ENCODE measurements at regions not wholly inside any gene's neighbourhood (a gene's known extent, or its start where the extent isn't known, plus 50 kb on each side); places are given as distances from the start of the nearest gene placed in this dataset.

- TF ChIP-seq CTCF (tag by site-specific recombination; IDR thresholded peaks at IDR 0.05) (no peak), ZNF211 (tag by site-specific recombination; IDR thresholded peaks at IDR 0.05; ENCODE audit: low read depth) (no peak), ZBTB7A (tag by site-specific recombination; IDR thresholded peaks at IDR 0.05; ENCODE audit: low read depth) (no peak), YY1 (tag by site-specific recombination; IDR thresholded peaks at IDR 0.05) (no peak)
- TF ChIP-seq, protein P1, sequence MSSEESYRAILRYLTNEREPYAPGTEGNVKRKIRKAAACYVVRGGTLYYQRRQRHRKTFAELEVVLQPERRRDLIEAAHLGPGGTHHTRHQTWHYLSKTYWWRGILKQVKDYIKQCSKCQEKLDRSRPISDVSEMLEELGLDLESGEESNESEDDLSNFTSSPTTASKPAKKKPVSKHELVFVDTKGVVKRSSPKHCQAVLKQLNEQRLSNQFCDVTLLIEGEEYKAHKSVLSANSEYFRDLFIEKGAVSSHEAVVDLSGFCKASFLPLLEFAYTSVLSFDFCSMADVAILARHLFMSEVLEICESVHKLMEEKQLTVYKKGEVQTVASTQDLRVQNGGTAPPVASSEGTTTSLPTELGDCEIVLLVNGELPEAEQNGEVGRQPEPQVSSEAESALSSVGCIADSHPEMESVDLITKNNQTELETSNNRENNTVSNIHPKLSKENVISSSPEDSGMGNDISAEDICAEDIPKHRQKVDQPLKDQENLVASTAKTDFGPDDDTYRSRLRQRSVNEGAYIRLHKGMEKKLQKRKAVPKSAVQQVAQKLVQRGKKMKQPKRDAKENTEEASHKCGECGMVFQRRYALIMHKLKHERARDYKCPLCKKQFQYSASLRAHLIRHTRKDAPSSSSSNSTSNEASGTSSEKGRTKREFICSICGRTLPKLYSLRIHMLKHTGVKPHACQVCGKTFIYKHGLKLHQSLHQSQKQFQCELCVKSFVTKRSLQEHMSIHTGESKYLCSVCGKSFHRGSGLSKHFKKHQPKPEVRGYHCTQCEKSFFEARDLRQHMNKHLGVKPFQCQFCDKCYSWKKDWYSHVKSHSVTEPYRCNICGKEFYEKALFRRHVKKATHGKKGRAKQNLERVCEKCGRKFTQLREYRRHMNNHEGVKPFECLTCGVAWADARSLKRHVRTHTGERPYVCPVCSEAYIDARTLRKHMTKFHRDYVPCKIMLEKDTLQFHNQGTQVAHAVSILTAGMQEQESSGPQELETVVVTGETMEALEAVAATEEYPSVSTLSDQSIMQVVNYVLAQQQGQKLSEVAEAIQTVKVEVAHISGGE (tag by site-specific recombination; conservative IDR thresholded peaks at IDR 0.05; ENCODE audit: low read depth), result no peak
Observed at GRCh38 chr5:12477554-12477953, 573.3 kb upstream of the CTNND2 start.
